ENCODE measurements at regions not wholly inside any gene's neighbourhood (a gene's known extent, or its start where the extent isn't known, plus 50 kb on each side); places are given as distances from the start of the nearest gene placed in this dataset.

GRCh38 chr5:164335837-164336236 lies 830.4 kb downstream of the MAT2B start:
- TF ChIP-seq POLR2A (IDR thresholded peaks at IDR 0.05): no peak
- TF ChIP-seq CTCF (IDR thresholded peaks at IDR 0.05): no peak
